Effector memory CD4-positive, alpha-beta T cell (primary cell): ENCODE measurements at regions not wholly inside any gene's neighbourhood (a gene's known extent, or its start where the extent isn't known, plus 50 kb on each side); places are given as distances from the start of the nearest gene placed in this dataset.

Experiments
- DNase-seq, 3 donors: peaks; one replicate each; pipeline ENCODE4 v3.0.0-alpha.2; 2020
- H3K27ac ChIP-seq: 2 replicates; pipeline ENCODE4 v1.7.0; 2013; ENCODE audit warnings: mild to moderate bottlenecking, low read length, moderate library complexity; ENCODE audit not compliant: insufficient read depth, poor library complexity, severe bottlenecking
- H3K27me3 ChIP-seq: replicated peaks from 2 replicates; pipeline ENCODE4 v1.7.0; 2013; ENCODE audit warnings: mild to moderate bottlenecking, low read length; ENCODE audit not compliant: insufficient read depth, control insufficient read depth, poor library complexity, severe bottlenecking
- H3K36me3 ChIP-seq: 2 replicates; pipeline ENCODE4 v1.7.0; 2013; ENCODE audit warnings: mild to moderate bottlenecking, low read length, moderate library complexity; ENCODE audit not compliant: control insufficient read depth, insufficient read depth
- H3K4me1 ChIP-seq: 2 replicates; pipeline ENCODE4 v1.7.0; 2013; ENCODE audit warnings: low read length, mild to moderate bottlenecking; ENCODE audit not compliant: control insufficient read depth, insufficient read depth, poor library complexity, severe bottlenecking
- H3K4me3 ChIP-seq: 2 replicates; pipeline ENCODE4 v1.7.0; 2013; ENCODE audit warnings: low read length, low read depth, mild to moderate bottlenecking; ENCODE audit not compliant: insufficient read depth, poor library complexity, severe bottlenecking
- H3K9me3 ChIP-seq: 2 replicates; pipeline ENCODE4 v1.7.0; 2013; ENCODE audit warnings: mild to moderate bottlenecking, low read length, moderate library complexity; ENCODE audit not compliant: control insufficient read depth

DNA sequence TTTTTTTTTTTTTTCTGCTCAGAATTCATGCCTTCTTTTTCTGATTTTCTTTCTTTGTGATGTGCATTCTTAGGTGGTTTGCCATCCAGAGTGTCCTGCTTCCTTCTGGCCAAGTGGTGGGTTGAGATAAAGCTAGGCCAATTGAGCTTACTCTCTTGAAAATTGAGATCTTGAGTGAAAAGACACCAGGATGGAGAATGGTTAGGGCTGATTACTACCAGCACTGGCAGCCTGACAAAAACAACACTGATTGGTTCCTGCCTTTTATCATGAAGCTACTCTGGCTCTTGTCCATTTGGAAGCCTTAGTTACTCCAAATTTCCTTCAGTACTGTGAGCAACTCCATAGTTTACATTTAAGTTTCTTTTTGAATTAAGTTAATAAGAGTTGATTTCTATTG, 404.0 kb downstream of the PPARGC1A start:
- no peaks in the 10 kb centered on the region for H3K36me3 ChIP-seq
- H3K4me1 ChIP-seq: no peaks in the 10 kb centered on the region
- no peak for DNase-seq
- no peaks in the 10 kb centered on the region for H3K27me3 ChIP-seq
- H3K27ac ChIP-seq: no peak overlapping the region
- H3K9me3 ChIP-seq: no peaks in the 10 kb centered on the region
- no peak overlapping the region for H3K4me3 ChIP-seq

DNA sequence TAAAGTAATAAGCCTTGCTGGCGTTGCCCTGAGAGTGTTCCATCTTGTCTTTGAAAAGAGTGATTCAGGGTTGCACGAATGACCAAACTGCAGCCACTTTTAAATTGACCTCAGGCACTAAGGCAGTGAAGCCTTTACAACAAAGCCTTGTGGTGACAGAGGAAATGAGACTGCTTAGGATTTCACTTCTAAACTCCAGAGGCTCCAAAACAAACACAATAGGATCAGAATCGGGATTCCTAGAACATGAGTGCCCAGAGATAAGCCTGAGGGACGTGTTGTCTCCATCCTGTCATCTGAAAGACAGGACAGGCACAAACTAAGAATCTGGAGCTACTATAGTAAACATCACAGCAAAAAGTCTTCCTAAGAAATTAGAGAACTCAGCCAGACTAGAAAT, 405.2 kb downstream of the PPARGC1A start:
- Histone ChIP-seq H3K27ac (no peak overlapping the region), H3K4me3 (no peak overlapping the region), H3K4me1 (no peaks in the 10 kb centered on the region), H3K36me3 (no peaks in the 10 kb centered on the region), H3K9me3 (no peaks in the 10 kb centered on the region), H3K27me3 (no peaks in the 10 kb centered on the region)
- no peak for DNase-seq

DNA sequence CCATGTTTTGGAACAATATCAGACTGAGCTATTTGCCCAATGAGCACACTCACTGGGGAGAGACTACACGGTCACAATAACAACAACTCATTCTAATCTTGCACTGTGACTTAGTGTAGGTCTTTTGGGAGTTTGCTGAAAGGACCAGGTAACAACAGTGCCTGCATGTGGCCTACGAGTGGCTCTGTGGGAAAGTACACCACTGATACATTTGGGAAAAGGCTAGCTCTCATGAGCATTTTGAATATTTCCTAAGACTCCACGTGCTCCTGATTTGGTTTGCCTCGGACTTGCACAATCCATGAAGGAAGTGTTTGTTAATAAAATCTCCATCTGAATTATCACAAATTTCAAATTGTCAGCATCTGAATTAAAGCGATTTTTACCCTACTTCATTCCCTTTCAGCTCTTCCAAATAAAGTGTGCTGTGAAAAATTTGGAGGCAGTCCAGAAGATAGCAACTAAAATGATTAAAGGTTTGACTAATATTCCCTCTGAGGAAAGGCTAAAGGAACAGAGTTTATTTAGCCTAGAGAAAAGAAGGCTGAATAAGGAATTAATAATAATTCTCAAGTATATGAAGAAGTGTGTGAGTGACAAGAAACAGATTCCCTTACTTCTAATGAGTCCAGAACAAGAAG, 406.4 kb downstream of the PPARGC1A start:
- no peaks in the 10 kb centered on the region for H3K27me3 ChIP-seq
- no peaks in the 10 kb centered on the region for H3K4me1 ChIP-seq
- no peak overlapping the region for H3K4me3 ChIP-seq
- DNase-seq: no peak
- H3K9me3 ChIP-seq: no peaks in the 10 kb centered on the region
- H3K36me3 ChIP-seq: no peaks in the 10 kb centered on the region
- no peak overlapping the region for H3K27ac ChIP-seq

DNA sequence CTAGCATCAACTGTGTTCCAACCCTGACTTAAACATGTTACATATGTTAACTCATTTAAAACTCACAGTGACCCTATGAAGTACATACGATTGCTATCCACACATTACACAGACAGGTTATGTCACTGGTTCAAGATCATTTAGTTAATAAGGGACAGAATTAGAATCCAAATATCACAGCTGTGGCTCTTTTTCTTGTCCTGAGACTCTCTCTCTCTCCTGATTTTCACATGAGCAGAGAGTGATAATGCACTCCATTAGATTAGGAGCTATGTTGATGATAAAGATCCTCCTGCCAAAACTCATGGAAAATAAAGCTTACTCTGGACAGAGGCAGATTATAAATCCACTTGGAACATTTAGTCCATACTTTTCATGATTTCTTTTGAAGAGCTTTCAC, 408.3 kb downstream of the PPARGC1A start:
- no peak for DNase-seq
- Histone ChIP-seq H3K27ac (no peak overlapping the region), H3K36me3 (no peaks in the 10 kb centered on the region), H3K4me3 (no peak overlapping the region), H3K9me3 (no peaks in the 10 kb centered on the region), H3K4me1 (no peaks in the 10 kb centered on the region), H3K27me3 (no peaks in the 10 kb centered on the region)

DNA sequence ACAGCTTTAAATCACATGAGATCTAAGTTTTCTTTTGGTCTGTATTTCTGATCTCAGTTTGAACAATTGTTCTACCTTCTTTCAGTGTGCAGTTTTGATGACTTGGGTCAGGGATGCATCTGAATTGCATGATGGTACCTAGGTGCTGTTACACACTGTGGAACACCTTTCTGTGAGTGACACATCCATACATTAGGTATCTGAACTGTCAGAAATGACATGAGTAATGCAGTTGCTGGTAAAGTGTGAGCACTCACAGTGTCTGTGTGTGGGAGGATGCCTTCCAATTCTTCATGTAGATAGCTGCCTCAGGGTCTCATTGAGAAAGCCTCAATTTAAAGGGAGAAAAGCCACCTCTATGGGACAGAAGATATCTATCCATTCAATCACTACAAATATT, 411.9 kb downstream of the PPARGC1A start:
- Histone ChIP-seq H3K36me3 (no peaks in the 10 kb centered on the region), H3K9me3 (no peaks in the 10 kb centered on the region), H3K27me3 (no peaks in the 10 kb centered on the region), H3K4me3 (no peak overlapping the region), H3K27ac (no peak overlapping the region), H3K4me1 (no peaks in the 10 kb centered on the region)
- no peak for DNase-seq

- no peaks in the 10 kb centered on the region for H3K9me3 ChIP-seq
- H3K27ac ChIP-seq: no peak overlapping the region
Measured at GRCh38 chr4:23476515-23477090, 413.2 kb downstream of the PPARGC1A start.

DNA sequence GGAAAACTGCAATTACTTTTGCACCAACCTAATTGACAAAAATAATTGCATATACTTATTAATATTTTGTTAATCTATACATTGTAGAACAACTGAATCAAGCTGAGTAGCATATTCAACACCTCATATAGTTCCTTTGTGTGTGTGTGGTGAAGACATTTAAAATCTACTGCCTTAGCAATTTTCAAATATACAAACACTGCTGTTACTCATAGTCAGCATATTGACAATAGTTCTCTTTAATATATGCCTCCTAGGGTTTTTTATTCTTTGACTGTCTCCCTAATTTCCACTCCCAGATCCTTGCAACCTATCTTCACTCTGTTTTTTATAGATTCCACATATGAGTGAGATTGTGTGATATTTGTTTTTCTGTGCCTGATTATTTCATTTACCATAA, 426.8 kb downstream of the PPARGC1A start:
- no peaks in the 10 kb centered on the region for H3K4me1 ChIP-seq
- H3K36me3 ChIP-seq: no peaks in the 10 kb centered on the region
- no peaks in the 10 kb centered on the region for H3K9me3 ChIP-seq
- no peak for DNase-seq
- H3K4me3 ChIP-seq: no peak overlapping the region
- no peaks in the 10 kb centered on the region for H3K27me3 ChIP-seq
- no peak overlapping the region for H3K27ac ChIP-seq

More at GRCh38 chr4:23476515-23477090, 413.2 kb downstream of the PPARGC1A start:
- H3K27me3 ChIP-seq: no peaks in the 10 kb centered on the region
- no peaks in the 10 kb centered on the region for H3K36me3 ChIP-seq
- no peaks in the 10 kb centered on the region for H3K4me1 ChIP-seq
- DNase-seq: no peak
- no peak overlapping the region for H3K4me3 ChIP-seq

DNA sequence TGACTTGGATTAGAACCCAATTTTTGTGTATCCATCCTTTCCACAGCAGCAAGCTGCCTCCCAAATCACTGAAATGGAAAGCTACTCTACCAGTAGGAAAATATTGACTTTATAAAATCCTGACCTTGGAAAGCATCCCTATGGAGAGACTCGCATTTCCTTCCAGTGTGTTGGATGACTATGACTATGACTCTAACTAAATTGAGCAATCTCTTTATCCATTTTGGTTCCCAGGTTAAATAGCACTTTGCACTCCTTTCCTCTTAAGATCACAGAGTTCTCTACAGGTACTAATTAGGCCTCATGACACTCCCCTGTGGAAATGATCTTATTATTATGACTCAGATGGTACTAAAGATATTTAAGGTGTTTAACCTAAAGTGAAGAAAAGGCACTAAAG, 431.8 kb downstream of the PPARGC1A start:
- no peak for DNase-seq
- Histone ChIP-seq H3K36me3 (no peaks in the 10 kb centered on the region), H3K9me3 (no peaks in the 10 kb centered on the region), H3K27ac (no peak overlapping the region), H3K4me1 (no peaks in the 10 kb centered on the region), H3K4me3 (no peak overlapping the region), H3K27me3 (no peaks in the 10 kb centered on the region)

- H3K27ac ChIP-seq: no peak overlapping the region
- no peaks in the 10 kb centered on the region for H3K9me3 ChIP-seq
- no peaks in the 10 kb centered on the region for H3K27me3 ChIP-seq
- H3K4me3 ChIP-seq: no peak overlapping the region
- no peaks in the 10 kb centered on the region for H3K4me1 ChIP-seq
- no peak for DNase-seq
- H3K36me3 ChIP-seq: no peaks in the 10 kb centered on the region
Measured at GRCh38 chr4:23456864-23457263, 433.0 kb downstream of the PPARGC1A start.

- Histone ChIP-seq H3K9me3 (no peaks in the 10 kb centered on the region), H3K4me3 (no peak overlapping the region), H3K27ac (no peak overlapping the region), H3K27me3 (no peaks in the 10 kb centered on the region), H3K4me1 (no peaks in the 10 kb centered on the region), H3K36me3 (no peaks in the 10 kb centered on the region)
- DNase-seq: no peak
Measured at GRCh38 chr4:23455456-23456158, 434.2 kb downstream of the PPARGC1A start.
